Muscle of arm (tissue), 1 donor: ENCODE measurements at regions not wholly inside any gene's neighbourhood (a gene's known extent, or its start where the extent isn't known, plus 50 kb on each side); places are given as distances from the start of the nearest gene placed in this dataset.
"Not testable (repeated sequence)": the region's sequence is repeated elsewhere in the genome, so short reads cannot be mapped to it uniquely, and the experiment has no call there.

ENCODE experiments used
- DNase-seq: peaks from one replicate; pipeline ENCODE4 v3.0.0-alpha.2; 2013

DNA sequence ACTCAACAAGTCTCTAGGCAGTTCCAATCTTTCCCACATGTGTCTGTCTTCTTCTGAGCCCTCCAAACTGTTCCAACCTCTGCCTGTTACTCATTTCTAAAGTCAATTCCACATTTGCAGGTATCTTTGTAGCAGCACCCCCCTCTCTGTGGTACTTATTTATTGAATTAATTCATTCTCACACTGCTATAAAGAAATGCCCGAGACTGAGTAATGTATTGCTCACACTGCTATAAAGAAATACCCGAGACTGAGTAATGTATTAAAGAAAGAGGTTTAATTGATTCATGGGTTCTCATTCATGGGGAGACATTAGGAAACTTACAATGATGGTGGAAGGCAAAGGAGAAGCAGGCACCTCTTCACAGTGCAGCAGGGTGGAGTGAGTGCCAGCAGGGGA is 1413.8 kb downstream of the SI start:
- DNase-seq: no peak

DNA sequence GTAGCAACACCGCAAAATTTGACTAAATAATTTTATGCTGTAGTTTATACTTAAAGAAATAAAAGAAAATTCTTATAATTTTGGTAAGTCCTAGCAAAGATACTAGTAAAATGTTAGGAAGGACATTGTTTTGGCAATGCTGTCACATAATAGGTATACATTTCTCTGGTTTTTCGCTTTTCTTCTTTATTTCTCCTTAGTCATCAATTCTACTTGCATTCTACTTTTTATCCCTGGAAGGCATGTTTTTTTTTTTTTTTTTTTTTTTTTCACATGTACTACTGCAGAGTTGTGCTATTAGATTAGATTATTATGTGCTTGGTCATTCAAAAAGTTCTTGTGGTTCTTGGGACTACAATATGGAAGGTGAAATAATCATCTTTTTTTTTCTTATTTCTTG is 1421.2 kb downstream of the SI start:
- no peak for DNase-seq

DNA sequence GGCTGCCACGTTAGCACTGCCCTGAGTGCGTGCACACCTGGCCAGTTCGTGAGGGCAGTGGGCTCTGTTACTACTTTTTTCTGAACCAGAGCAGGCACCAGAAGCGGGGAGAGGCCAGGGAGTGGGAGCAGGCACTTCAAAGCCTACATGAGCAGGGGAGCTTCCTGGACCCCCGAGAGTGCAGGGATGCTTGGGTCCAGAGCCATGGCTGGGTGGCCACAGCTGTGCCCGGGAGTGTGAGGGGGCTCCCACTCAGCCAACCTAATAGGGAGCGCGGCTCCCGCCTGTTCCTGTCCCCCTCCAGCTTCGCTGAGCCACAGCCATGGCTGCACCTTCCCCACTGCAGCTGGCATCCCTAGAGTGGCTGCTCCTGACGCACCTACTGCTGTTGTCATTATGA is 1423.3 kb downstream of the SI start:
- DNase-seq: no peak

DNA sequence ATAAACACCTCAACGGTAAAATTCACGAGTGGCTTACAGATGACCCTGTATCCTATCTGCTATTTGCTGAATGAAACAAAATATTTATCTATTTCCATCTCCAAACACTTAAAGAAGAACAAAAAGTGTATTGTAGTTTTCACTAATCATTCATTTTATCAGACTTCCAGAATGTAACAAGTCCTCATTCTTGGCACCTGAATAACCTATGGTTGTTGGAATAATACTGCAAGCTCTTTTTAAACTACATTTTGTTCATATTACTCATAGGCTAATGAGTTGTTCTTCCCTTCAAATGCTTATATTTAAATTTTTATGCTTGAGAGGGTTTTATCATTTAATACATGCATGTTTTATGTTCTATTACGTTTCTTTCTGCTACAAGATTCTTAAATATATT is 1434.1 kb downstream of the SI start:
- DNase-seq: no peak

DNA sequence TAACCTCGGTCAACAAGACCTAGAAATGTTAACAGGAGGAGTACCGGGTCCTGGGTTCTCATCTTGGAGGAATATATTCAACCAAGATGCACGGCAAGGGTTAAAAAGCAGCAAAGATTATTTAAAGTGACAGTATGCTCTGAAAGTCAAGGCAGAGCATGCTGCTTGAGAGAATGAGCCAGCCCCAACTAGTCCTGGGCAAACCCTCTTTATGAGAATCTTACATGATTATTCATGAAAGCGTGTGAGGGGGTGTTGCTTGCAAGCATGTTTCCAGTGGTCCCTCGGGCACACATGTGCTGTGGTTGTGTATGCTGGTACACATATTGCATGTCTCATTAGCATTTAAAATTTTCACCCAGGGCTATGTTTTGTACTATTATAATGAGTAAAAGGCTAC is 1445.6 kb downstream of the SI start:
- DNase-seq: no peak

DNA sequence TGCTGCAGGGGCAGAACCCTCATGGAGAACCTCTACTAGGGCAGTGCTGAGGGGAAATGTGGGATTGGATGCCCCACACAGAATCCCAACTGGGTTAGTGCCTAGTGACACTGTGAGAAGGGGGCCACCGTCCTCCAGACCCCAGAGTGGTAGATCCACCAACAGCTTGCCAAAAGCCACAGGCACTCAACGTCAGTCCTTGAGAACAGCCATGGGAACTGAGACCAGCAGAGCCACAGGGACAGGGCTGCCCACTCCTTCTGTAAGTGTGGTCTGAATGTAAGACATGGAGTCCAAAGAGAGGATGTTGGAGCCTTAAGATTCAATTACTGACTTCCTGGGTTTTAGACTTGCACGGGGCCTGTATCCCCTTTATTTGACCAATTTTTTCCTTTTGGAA is 1451.5 kb downstream of the SI start:
- no peak for DNase-seq

DNA sequence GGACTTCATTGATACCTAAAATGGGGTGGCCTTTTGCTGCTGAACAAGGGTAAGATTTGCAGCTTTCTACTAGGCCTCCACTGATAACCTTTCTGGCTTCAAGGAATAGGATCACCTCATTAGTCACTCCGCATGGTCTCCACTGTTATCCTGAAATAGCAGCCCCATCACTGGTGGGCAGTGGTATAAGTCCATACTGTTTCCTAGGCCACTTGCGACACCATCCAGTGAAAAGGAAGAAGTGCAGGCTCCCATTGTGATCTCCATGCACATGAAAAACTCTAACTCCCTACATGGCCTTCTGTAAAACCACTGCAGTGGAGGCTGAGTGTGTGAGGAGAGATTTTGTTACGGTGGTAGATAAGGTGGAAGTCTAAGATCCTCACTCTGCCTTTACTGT is 1455.9 kb downstream of the SI start:
- DNase-seq: no peak

DNA sequence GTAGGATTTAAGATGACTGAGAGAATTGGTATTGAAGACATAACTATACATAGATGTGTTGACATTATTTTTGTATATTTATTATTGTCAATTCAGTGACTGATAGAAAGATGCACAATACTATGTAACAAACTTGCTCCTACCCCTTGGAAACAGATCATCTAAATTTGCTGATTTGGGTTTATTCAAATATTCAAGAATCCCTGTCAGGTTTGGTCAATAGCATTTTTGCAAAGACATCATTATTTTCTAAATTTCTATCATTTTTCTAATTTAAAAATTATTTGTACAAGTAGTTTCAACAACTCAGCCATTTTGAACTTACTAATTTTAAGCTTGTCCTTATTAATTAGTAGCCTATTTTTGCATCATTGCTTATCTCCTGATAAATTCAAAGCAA is 1463.4 kb downstream of the SI start:
- DNase-seq: no peak

DNA sequence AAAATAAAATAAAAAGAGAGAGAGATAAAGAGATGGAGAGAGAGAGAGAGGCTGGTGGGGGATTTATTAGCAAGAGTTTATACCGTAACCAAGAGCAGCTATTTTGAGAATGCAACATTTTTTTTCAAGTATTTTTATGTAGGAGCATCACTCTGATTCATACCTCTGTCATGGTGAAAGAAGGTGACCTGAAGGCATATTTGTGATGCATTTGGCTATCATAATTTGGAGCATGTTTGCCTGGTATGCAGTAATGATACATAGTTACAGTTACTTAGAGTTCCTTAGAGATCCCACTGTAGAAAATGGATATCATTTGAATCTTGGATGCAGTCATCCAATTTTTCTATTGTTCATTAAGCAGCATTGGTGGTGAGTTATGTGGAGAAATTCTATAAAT is 1472.4 kb downstream of the SI start:
- DNase-seq: no peak

DNA sequence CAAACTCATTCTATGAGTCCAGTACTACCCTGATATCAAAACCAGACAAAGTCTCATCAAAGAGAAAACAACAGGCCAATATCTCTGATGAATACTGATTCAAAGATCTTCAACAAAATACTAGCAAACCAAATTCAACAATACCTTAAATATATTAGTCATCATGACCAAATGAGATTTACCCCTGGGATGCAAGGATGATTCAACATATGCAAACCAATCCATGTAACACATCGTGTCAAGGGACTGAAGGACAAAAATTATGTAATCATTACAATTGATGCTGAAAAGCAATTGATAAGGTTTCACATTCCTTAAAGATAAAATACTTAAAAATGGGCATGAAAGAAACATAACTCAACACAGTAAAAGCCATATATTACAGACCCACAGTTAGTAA is 1476.9 kb downstream of the SI start:
- DNase-seq: no peak

DNA sequence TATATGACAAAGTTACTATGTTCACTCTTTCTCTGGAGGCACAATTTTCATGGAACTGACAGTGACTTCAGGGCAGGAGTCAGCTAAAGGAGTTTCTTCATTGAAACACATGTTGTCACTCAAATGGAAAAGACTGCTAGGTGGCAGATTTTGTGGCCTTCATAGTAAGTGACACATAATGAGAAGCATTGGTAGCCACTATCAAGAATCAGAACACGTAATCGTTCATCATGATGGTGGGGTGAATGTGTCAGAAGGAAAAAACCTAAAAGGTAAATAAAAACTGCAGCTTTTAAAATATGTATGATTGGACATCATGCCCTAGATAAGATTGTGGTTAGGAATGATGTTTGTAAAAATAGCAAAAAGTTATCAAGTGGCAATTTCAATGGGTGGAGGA is 1491.0 kb downstream of the SI start:
- no peak for DNase-seq

DNA sequence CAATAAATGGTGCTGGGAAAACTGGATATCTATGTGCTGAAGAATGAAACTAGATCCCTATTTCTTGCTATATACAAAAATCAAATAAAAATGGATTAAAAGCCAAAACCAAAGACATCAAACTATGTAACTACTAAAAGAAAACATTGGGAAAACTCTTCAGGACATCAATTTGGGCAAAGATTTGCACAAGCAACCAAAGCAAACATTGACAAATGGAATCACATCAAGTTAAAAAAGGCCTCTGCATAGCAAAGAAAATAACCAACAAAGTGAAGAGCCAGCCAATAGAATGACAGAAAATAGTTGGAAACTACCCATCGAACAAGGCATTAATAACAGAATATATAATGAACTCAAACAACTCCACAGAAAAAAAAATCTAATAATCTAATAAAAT is 1495.3 kb downstream of the SI start:
- no peak for DNase-seq

DNA sequence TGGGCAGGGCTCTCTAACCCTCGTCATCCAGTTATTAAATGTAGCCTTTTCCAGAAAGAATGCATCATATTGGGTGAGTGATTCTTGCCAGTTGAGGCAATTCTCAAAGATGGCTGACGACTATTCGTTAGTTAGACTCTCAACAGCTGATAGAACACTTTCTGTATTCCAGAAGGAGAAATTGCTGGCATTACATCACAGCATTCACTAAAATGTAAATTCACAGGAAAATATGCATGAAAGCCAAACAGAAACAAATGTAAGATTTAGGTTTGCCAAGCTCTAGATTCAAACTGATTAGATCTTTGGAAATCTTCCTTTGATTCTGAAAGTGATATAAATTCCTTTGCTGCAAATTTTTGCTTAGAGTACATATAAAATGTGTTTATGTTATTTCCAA is 1501.0 kb downstream of the SI start:
- DNase-seq: no peak

DNA sequence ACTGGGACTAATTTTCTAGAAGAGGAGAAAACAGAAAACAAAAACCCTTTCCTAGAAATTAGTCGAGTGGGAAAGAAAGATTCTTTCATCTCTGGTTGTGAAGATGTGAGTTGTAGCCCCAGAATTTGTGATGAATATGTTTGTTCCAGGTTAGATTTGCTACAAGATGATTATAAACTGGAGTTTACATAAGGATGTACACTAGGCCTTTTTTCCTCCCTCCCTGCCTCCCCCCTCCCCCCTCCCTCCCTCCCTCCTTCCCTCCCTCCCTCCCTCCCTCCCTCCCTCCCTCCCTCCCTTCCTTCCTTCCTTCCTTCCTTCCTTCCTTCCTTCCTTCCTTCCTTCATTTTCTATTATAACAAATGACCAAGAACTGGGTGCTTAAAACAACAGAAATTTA is 1502.0 kb downstream of the SI start:
- no peak for DNase-seq

DNA sequence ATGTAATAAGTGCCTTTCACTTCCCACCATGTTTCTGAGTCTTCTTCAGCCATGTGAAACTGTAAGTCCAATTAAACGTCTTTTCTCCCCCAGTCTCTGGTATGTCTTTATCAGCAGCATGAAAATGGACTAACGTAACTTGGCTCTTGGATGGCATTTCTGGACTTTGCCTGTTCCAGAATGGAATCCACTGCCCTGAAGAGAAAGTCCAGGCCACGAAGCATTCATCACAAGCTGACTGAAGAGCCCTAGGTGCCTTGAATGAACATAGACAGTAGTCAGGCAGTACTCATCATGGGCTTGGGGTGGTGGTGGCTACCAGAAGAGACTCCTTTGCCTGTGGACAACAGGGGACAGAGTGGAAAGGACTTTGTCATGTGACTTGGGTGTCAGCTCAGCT is 1505.0 kb downstream of the SI start:
- no peak for DNase-seq

DNA sequence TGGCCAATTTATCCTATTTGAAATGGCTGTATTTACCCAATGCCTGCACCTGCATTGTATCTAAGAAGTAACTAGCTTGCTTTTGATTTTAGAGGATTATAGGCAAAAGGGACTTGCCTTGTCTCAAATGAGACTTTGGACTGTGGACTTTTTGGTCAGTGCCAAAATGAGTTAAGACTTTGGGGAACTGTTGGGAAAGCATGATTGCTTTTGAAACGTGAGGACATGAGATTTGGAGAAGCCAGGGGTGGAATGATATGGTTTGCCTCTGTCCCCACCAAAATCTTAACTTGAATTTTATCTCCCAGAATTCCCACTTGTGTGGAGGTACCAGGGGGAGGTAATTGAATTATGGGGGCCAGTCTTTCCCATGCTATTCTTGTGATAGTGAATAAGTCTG is 1505.4 kb downstream of the SI start:
- no peak for DNase-seq

DNA sequence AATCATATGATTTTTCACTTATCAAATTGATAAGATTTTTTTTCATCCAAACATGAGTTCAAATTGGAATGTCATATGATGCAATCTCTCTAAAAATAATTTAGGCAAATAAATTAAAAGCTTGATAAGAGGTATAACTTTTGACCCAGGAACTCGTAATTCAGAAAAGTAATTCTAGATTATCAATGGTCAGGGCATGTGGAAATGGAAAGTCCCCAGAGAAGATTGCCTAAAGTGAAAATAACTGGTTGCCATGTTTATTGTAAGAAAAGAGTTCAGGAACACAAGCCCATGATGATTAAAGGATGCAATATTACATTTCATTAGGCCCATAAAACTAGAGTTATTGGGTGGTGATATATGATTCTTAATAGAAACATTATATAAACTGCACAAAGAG is 1514.8 kb downstream of the SI start:
- DNase-seq: no peak

DNA sequence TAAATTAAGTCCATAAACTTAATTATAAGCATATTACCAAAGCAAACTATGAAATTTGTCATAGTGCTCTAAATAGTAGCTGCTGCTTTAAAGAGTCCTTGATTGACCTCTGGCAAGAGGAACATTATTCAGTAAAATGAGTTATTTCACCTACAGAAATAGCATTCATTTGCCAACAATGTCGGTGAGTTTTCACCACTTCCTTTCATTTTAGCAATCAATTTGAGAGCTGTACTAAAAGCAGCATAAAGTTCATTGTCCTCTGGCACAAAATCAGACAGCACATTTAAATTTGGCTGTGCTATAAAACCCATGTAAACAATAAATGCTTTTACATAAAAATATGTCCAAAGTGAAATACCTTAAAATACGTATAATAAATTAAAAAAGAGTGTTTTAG is 1515.7 kb downstream of the SI start:
- no peak for DNase-seq

DNA sequence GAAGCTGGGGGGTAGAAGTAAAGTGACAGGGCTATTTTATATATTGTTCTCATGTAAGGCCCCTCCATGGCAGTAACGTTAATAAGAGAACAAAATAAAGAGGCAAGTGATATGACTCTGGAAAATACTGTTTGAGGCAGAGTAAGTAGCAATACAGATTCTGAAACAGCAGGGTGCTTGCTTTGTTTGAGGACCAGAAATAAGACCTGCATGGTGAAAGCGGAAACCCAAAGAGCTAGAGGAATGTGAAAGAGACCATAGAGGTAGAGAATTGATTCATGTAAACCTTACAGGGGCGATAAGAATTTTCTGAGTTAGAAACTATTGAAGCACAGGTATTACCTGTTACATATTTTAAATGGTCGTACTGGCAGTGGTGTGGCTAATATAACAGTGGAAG is 1517.1 kb downstream of the SI start:
- DNase-seq: no peak

DNA sequence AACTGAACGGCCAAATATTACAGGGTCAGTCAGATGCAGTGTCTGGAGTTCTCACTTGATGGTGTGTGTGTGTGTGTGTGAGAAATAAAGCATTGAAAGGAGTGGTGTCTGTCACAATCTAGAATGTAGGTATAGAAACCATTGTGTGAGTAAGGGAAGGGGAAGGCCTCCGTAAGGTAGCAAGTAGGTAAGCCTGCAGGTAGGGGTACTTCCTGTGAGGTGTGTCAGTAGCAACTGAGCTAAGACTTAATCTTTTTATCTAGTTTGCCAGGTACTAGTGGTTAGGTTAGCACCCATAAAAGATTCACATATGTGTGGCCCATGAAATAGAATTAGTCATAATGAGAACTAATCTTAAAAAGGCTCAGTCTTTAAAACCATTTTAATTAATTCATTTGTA is 1517.8 kb downstream of the SI start:
- DNase-seq: no peak

DNA sequence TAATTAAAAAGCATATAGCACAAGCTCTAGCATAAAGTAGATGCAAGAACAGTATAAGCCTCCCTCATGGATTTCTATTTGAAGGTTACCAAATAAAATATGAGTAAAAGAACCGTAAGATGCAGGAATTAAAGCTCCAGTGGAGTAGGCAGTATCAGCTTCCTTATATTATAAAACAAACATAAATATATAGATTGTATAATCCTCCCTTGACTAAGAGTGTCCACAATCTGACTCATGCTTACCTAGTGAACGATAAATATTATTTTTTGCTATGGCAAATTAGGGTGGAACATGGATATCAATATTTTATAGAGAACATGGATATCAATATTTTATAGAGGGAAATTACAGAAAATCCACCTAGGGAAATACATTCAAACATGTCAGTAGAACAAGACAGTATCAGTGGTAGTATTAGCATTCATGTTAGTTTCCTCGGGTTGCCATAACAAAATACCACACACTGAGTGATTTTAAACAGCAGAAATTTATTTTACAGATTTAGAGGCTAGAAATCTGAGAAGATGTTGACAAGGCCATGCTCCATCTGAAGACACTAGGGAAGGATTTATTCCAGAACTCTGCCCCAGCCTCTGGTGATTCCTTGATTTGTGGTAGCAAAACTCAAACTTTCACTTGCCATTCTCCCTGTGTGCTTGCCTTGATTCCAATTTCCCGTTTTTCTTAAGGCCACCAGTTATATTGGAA is 1521.3 kb downstream of the SI start:
- DNase-seq: no peak

DNA sequence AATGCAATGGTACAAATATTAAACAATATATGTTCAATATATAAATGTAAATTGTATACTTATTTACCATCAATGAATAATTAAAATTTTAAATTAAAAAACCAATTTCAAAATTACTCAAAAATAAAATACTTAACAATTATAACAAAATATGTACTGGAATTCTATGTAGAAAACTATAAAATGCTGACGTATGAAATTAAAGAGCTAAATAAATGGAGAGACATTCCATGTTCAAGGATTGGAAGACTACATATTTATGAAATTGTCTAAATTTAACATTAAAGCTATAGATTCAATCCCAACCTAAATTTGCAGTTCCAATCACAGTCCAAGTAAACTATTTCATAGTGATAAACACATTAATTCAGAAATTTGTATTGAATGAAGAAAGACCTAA is 1522.4 kb downstream of the SI start:
- DNase-seq: no peak

DNA sequence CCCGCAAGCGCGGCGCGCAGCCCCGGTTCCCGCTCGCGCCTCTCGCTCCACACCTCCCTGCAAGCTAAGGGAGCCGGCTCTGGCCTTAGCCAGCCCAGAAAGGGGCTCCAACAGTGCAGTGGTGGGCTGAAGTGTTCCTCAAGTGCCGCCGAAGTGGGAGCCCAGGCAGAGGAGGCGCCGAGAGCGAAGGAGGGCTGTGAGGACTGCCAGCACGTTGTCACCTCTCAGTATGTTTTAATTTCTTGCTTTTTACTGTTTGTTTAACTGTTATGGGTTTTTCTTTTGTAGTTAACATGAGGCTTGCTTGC is 1525.7 kb downstream of the SI start:
- no peak for DNase-seq

DNA sequence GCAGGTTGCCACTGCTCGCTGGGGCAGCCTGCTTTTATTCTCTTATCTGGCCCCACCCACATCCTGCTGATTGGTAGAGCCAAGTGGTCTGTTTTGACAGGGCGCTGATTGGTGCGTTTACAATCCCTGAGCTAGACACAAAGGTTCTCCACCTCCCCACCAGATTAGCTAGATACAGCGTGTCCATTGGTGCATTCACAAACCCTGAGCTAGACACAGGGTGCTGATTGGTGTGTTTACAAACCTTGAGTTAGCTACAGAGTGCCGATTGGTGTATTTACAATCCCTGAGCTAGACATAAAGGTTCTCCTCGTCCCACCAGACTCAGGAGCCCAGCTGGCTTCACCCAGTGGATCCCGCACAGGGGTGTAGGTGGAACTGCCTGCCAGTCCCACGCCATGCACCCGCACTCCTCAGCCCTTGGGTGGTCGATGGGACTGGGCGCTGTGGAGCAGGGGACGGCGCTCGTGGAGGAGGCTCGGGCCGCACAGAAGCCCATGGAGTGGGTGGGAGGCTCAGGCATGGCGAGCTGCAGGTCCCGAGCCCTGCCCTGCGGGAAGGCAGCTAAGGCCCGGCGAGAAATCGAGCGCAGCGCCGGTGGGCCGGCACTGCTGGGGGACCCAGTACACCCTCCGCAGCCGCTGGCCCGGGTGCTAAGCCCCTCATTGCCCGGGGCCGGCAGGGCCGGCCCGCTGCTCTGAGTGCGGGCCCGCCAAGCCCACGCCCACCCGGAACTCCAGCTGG is 1526.2 kb downstream of the SI start:
- DNase-seq: not testable (repeated sequence)
